ENCODE measurements at regions not wholly inside any gene's neighbourhood (a gene's known extent, or its start where the extent isn't known, plus 50 kb on each side); places are given as distances from the start of the nearest gene placed in this dataset.

- no peak overlapping the region for H3K4me3 ChIP-seq (ENCODE audit: control insufficient read depth, low read depth, low read length)
- no peak for DNase-seq (ENCODE audit: low read depth)
- TF ChIP-seq, protein P1, sequence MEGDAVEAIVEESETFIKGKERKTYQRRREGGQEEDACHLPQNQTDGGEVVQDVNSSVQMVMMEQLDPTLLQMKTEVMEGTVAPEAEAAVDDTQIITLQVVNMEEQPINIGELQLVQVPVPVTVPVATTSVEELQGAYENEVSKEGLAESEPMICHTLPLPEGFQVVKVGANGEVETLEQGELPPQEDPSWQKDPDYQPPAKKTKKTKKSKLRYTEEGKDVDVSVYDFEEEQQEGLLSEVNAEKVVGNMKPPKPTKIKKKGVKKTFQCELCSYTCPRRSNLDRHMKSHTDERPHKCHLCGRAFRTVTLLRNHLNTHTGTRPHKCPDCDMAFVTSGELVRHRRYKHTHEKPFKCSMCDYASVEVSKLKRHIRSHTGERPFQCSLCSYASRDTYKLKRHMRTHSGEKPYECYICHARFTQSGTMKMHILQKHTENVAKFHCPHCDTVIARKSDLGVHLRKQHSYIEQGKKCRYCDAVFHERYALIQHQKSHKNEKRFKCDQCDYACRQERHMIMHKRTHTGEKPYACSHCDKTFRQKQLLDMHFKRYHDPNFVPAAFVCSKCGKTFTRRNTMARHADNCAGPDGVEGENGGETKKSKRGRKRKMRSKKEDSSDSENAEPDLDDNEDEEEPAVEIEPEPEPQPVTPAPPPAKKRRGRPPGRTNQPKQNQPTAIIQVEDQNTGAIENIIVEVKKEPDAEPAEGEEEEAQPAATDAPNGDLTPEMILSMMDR (IDR thresholded peaks at IDR 0.05; ENCODE audit: control insufficient read depth, insufficient read depth, low read depth, low read length, missing control alignments), result no peak
These were observed 95.8 kb upstream of the SNRPN start for GRCh38 chr15:24858737-24859601.

DNA sequence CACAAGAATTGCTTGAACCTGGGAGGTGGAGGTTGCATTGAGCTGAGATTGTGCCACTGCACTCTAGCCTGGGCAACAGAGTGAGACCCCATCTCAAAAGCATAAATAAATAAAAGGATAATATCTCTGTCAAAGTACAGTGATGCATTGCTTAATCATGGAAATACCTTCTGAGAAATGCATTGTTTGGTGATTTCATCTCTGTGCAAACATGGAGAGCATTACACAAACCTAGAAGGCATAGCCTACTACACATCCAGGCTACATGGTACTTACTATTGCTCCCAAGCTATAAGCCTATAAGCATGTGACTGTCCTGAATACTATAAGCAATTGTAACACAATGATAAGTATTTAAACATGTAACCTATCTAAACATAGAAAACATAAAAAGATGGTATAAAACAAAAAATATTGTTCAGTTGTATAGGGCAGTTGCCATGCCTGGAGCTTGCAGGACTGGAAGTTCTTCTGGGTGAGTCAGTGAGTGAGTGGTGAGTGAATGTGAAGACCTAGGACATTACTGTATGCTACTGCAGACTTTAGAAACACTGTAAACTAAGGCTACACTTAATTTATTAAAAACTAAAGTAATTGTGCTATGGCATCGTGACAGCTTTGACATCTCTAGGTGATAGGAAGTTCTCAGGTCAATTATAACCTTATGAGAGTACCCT is 93.6 kb upstream of the SNRPN start:
- no peak for DNase-seq (ENCODE audit: low read depth)
- TF ChIP-seq, protein P1 (IDR thresholded peaks at IDR 0.05; ENCODE audit: control insufficient read depth, insufficient read depth, low read depth, low read length, missing control alignments), result no peak
- H3K4me3 ChIP-seq (ENCODE audit: control insufficient read depth, low read depth, low read length), result no peak overlapping the region

DNA sequence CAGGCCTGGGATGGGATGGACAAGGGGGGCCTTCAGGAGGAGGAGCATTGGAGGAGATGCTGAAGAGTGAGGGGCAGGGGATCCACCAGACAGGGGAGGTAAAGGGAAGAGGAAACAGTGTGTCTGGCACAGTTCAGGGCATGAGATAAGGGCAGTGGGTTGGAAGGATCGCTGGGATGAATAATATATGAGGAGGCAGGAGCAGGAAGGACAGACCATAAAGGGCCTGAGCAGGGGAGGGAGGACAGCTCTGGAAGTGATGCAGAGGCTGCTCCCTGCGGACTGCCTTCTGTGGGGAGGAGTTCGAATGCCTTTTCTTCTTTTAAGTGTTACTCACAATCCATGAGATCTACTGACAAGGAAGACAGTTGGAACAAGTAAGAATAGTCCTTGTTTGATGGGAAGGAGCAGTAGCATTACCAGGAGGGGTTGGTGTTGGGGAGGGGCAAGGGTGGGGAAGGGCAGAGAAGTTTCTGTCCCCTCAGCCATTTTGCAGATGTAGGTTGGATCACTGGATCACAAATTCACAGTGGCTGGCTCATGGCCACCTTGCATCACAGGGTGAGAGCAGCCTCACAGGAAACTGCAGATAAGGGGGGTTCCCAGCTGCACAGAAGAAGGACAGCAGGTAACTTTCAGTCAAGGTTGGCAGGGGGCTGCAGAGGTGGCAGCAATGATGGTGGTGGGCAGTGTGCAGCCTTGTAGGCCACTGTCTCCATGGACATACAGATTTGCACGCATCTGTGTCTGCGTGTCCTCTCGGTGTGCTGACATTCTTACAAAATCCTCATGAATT is 91.9 kb upstream of the SNRPN start:
- TF ChIP-seq, protein P1 (IDR thresholded peaks at IDR 0.05; ENCODE audit: control insufficient read depth, insufficient read depth, low read depth, low read length, missing control alignments), result no peak
- DNase-seq (ENCODE audit: low read depth), result no peak
- H3K4me3 ChIP-seq (ENCODE audit: control insufficient read depth, low read depth, low read length), result no peak overlapping the region

DNA sequence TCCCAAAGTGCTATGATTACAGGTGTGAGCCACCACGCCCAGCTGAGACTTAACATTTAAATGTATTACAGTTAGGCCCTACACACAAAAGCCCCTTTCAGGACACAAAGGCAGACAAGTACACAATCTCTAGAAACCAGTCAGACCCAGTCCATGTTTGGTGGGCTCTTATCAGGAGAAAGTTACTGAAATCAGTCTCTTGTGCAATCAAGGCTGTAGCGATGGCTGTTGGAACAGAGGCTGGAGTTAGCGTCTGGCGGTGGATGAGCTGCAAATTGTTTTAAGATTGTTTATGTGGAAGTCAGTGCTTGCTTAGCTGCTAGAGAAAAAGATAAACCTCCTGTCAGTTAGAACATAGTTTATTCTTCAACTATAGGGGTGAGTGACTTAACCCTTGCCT is 89.5 kb upstream of the SNRPN start:
- H3K4me3 ChIP-seq (ENCODE audit: control insufficient read depth, low read depth, low read length), result no peak overlapping the region
- TF ChIP-seq, protein P1 (IDR thresholded peaks at IDR 0.05; ENCODE audit: control insufficient read depth, insufficient read depth, low read depth, low read length, missing control alignments), result no peak
- DNase-seq (ENCODE audit: low read depth), result no peak

DNA sequence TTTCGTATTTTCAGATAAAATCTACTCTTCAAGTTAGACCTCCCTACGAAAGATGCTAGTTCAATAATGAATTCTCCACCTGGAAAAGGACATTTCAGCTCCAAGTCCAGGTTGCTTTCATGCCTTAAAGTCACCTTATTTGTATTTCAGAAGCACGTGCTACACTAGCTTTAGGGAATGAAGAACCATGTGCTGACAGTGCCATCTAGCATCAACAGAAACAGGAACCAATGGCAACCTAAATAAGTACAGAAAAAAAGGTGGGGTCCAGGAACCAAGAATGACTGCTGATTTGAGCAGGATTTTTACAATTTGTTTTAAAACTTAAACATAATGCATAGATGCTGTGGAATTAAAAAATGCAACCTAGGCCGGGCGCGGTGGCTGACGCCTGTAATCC is 77.6 kb upstream of the SNRPN start:
- TF ChIP-seq, protein P1 (IDR thresholded peaks at IDR 0.05; ENCODE audit: control insufficient read depth, insufficient read depth, low read depth, low read length, missing control alignments), result no peak
- no peak overlapping the region for H3K4me3 ChIP-seq (ENCODE audit: control insufficient read depth, low read depth, low read length)
- DNase-seq (ENCODE audit: low read depth), result no peak

- DNase-seq (ENCODE audit: low read depth), result no peak
- H3K4me3 ChIP-seq (ENCODE audit: control insufficient read depth, low read depth, low read length), result peak overlapping the region; percentile 39
- TF ChIP-seq, protein P1 (IDR thresholded peaks at IDR 0.05; ENCODE audit: control insufficient read depth, insufficient read depth, low read depth, low read length, missing control alignments), result no peak
These were observed 76.6 kb upstream of the SNRPN start for GRCh38 chr15:24878153-24878552.
